ENCODE measurements at regions not wholly inside any gene's neighbourhood (a gene's known extent, or its start where the extent isn't known, plus 50 kb on each side); places are given as distances from the start of the nearest gene placed in this dataset.

DNA sequence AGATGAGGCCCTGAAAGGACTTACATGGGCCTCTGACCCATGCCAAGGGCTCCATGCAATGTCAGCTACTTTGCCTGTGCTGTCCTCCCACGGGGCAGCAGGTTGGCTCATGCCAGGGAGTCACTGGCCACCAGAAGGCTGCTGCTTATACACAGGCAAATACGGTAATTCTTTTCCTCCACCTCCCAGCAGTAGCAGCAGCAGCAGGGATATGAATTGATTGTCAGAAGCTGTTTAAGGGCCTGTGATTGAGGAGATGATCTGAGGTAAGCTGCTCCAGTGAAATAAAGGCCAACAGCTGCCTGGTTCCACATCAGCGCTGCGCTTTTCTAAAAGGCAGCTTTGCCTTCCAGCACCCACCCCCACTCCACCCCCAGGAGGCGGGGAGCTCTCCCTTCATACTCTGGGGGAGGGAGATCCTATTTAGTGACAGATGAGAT is 250.5 kb downstream of the SHQ1 start:
- Histone ChIP-seq H3K79me2 (ENCODE audit: insufficient read depth, low read depth) (no peaks in the 10 kb centered on the region), H3K4me3 (IDR thresholded peaks at IDR 0.05; ENCODE audit: insufficient read depth, low read depth, low read length) (no peak overlapping the region), H2AFZ (ENCODE audit: low read depth) (no peak overlapping the region), H3K4me1 (ENCODE audit: low read depth, poor library complexity, severe bottlenecking) (no peaks in the 10 kb centered on the region), H4K20me1 (ENCODE audit: insufficient read depth) (no peaks in the 10 kb centered on the region), H3K27ac (no peak overlapping the region), H3K9ac (no peak overlapping the region), H3K4me2 (no peak overlapping the region), H3K27me3 (ENCODE audit: insufficient read depth, low read depth) (no peaks in the 10 kb centered on the region), H3K36me3 (ENCODE audit: insufficient read depth) (no peaks in the 10 kb centered on the region)
- TF ChIP-seq, protein P1, sequence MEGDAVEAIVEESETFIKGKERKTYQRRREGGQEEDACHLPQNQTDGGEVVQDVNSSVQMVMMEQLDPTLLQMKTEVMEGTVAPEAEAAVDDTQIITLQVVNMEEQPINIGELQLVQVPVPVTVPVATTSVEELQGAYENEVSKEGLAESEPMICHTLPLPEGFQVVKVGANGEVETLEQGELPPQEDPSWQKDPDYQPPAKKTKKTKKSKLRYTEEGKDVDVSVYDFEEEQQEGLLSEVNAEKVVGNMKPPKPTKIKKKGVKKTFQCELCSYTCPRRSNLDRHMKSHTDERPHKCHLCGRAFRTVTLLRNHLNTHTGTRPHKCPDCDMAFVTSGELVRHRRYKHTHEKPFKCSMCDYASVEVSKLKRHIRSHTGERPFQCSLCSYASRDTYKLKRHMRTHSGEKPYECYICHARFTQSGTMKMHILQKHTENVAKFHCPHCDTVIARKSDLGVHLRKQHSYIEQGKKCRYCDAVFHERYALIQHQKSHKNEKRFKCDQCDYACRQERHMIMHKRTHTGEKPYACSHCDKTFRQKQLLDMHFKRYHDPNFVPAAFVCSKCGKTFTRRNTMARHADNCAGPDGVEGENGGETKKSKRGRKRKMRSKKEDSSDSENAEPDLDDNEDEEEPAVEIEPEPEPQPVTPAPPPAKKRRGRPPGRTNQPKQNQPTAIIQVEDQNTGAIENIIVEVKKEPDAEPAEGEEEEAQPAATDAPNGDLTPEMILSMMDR (conservative IDR thresholded peaks at IDR 0.05; ENCODE audit: low read depth, low read length) = no peak

GRCh38 chr3:72597043-72597442 is 251.2 kb downstream of the SHQ1 start:
- H3K79me2 ChIP-seq (ENCODE audit: insufficient read depth, low read depth) = no peaks in the 10 kb centered on the region
- H3K27me3 ChIP-seq (ENCODE audit: insufficient read depth, low read depth) = no peaks in the 10 kb centered on the region
- no peaks in the 10 kb centered on the region for H3K36me3 ChIP-seq (ENCODE audit: insufficient read depth)
- no peaks in the 10 kb centered on the region for H4K20me1 ChIP-seq (ENCODE audit: insufficient read depth)
- H3K4me2 ChIP-seq = no peak overlapping the region
- TF ChIP-seq, protein P1 (conservative IDR thresholded peaks at IDR 0.05; ENCODE audit: low read depth, low read length) = no peak
- no peak overlapping the region for H3K9ac ChIP-seq
- H2AFZ ChIP-seq (ENCODE audit: low read depth) = no peak overlapping the region
- H3K4me1 ChIP-seq (ENCODE audit: low read depth, poor library complexity, severe bottlenecking) = no peaks in the 10 kb centered on the region
- no peak overlapping the region for H3K4me3 ChIP-seq (IDR thresholded peaks at IDR 0.05; ENCODE audit: insufficient read depth, low read depth, low read length)
- no peak overlapping the region for H3K27ac ChIP-seq

DNA sequence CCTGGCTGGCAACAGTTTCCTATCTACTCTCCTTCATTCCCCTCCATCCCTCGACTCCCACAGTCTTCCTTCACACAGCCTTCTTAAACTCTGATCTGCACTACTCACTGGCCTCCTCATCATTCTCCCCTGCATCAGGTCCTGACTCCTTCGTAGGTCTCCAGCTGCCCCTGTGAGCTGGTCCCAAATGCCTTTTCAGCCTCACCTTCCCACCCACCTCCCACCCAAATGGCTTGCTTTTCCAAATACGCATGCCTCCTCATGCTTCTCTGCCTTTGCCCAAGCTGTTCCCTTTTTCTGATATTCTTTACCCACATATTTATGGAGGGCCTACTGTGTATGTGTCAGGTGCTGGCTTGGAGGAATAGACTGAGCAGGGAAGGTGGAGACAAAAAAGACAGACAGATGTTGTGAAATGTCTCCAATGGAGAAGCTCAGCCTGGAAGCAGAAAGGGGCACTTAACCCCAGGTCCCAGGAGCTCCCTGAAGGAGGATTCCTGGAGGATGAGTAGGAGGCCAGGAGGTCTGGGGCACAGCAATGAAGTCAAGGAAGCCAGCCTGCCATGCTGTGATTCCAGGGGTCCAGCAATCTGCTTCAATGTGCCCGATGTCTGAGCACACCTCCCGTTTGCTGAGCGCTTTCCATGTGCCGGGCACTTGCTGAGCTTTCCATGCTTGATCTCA is 252.2 kb downstream of the SHQ1 start:
- Histone ChIP-seq H3K36me3 (ENCODE audit: insufficient read depth) (no peaks in the 10 kb centered on the region), H2AFZ (ENCODE audit: low read depth) (no peak overlapping the region), H3K4me1 (ENCODE audit: low read depth, poor library complexity, severe bottlenecking) (no peaks in the 10 kb centered on the region), H3K27me3 (ENCODE audit: insufficient read depth, low read depth) (no peaks in the 10 kb centered on the region), H3K4me2 (no peak overlapping the region), H3K27ac (no peak overlapping the region), H3K9ac (no peak overlapping the region), H3K79me2 (ENCODE audit: insufficient read depth, low read depth) (no peaks in the 10 kb centered on the region), H4K20me1 (ENCODE audit: insufficient read depth) (no peaks in the 10 kb centered on the region), H3K4me3 (IDR thresholded peaks at IDR 0.05; ENCODE audit: insufficient read depth, low read depth, low read length) (no peak overlapping the region)
- TF ChIP-seq, protein P1 (conservative IDR thresholded peaks at IDR 0.05; ENCODE audit: low read depth, low read length) = no peak

GRCh38 chr3:72595376-72595775 is 252.9 kb downstream of the SHQ1 start:
- TF ChIP-seq, protein P1 (conservative IDR thresholded peaks at IDR 0.05; ENCODE audit: low read depth, low read length) = no peak
- H3K9ac ChIP-seq = no peak overlapping the region
- no peaks in the 10 kb centered on the region for H3K79me2 ChIP-seq (ENCODE audit: insufficient read depth, low read depth)
- no peak overlapping the region for H3K4me2 ChIP-seq
- H3K4me3 ChIP-seq (IDR thresholded peaks at IDR 0.05; ENCODE audit: insufficient read depth, low read depth, low read length) = no peak overlapping the region
- H3K27me3 ChIP-seq (ENCODE audit: insufficient read depth, low read depth) = no peaks in the 10 kb centered on the region
- H3K4me1 ChIP-seq (ENCODE audit: low read depth, poor library complexity, severe bottlenecking) = no peaks in the 10 kb centered on the region
- H4K20me1 ChIP-seq (ENCODE audit: insufficient read depth) = no peaks in the 10 kb centered on the region
- no peak overlapping the region for H3K27ac ChIP-seq
- H3K36me3 ChIP-seq (ENCODE audit: insufficient read depth) = no peaks in the 10 kb centered on the region
- no peak overlapping the region for H2AFZ ChIP-seq (ENCODE audit: low read depth)
